ENCODE measurements at regions not wholly inside any gene's neighbourhood (a gene's known extent, or its start where the extent isn't known, plus 50 kb on each side); places are given as distances from the start of the nearest gene placed in this dataset.

DNA sequence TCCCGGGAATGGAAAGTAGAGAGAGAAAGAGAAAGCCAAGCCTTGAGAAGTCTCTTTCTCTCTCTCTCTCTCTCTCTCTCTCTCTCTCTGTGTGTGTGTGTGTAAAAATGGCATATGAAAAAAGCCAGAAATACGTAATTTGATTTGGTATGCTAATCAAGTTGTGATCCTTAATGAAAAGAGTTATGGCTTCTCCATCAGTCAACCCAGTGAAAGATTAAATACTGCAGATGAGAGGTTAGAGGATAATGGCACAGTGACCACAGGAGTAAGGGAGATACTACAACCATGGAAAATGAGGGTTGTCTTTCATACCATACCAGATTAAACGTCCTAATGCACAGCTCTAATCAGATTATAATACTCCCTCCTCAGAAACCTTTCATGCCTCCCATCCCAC lies 193.5 kb upstream of the SOX2 start:
- peaks cover 6% of the 10 kb centered on the region; the same call in 1 of the 2 replicates for H3F3A ChIP-seq (ENCODE audit: control insufficient read depth, insufficient read depth)
- H3K4me3 ChIP-seq (ENCODE audit: low read length): no peak overlapping the region
- H3K27ac ChIP-seq (ENCODE audit: low read depth, low read length): no peak overlapping the region
- H3K36me3 ChIP-seq (ENCODE audit: control insufficient read depth, low read length): peaks cover 4% of the 10 kb centered on the region; the same call in 1 of the 2 replicates
- no peaks in the 10 kb centered on the region for H4K20me1 ChIP-seq (ENCODE audit: control insufficient read depth, insufficient read depth, low read depth, low read length)
- H3K9me3 ChIP-seq (ENCODE audit: control insufficient read depth, insufficient read depth, low read length): no peaks in the 10 kb centered on the region
- H3K4me2 ChIP-seq (ENCODE audit: low read length): no peak overlapping the region
- H3K9me2 ChIP-seq (replicated peaks; ENCODE audit: control insufficient read depth, low read length): no peaks in the 10 kb centered on the region
- peaks cover 27% of the 10 kb centered on the region for H3K4me1 ChIP-seq (ENCODE audit: control insufficient read depth, low read length)
- no peaks in the 10 kb centered on the region for H3K27me3 ChIP-seq (ENCODE audit: control insufficient read depth, low read length)
- no peaks in the 10 kb centered on the region for H3K79me2 ChIP-seq (ENCODE audit: control insufficient read depth, low read length)
- TF ChIP-seq, protein P1, sequence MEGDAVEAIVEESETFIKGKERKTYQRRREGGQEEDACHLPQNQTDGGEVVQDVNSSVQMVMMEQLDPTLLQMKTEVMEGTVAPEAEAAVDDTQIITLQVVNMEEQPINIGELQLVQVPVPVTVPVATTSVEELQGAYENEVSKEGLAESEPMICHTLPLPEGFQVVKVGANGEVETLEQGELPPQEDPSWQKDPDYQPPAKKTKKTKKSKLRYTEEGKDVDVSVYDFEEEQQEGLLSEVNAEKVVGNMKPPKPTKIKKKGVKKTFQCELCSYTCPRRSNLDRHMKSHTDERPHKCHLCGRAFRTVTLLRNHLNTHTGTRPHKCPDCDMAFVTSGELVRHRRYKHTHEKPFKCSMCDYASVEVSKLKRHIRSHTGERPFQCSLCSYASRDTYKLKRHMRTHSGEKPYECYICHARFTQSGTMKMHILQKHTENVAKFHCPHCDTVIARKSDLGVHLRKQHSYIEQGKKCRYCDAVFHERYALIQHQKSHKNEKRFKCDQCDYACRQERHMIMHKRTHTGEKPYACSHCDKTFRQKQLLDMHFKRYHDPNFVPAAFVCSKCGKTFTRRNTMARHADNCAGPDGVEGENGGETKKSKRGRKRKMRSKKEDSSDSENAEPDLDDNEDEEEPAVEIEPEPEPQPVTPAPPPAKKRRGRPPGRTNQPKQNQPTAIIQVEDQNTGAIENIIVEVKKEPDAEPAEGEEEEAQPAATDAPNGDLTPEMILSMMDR (IDR thresholded peaks at IDR 0.05; ENCODE audit: low read depth, low read length, poor library complexity, severe bottlenecking): no peak
- TF ChIP-seq EZH2phosphoT487 (IDR thresholded peaks at IDR 0.05; ENCODE audit: borderline replicate concordance, low read length): no peak

GRCh38 chr3:181512787-181513186 lies 198.9 kb upstream of the SOX2 start:
- Histone ChIP-seq H3K4me3 (ENCODE audit: low read length) (no peak overlapping the region), H3K27me3 (ENCODE audit: control insufficient read depth, low read length) (no peaks in the 10 kb centered on the region), H3K9me2 (replicated peaks; ENCODE audit: control insufficient read depth, low read length) (no peaks in the 10 kb centered on the region), H3K79me2 (ENCODE audit: control insufficient read depth, low read length) (no peaks in the 10 kb centered on the region), H3K4me1 (ENCODE audit: control insufficient read depth, low read length) (peaks cover 36% of the 10 kb centered on the region), H3K4me2 (ENCODE audit: low read length) (no peak overlapping the region), H4K20me1 (ENCODE audit: control insufficient read depth, insufficient read depth, low read depth, low read length) (no peaks in the 10 kb centered on the region), H3F3A (ENCODE audit: control insufficient read depth, insufficient read depth) (peaks cover 6% of the 10 kb centered on the region; the same call in 1 of the 2 replicates), H3K36me3 (ENCODE audit: control insufficient read depth, low read length) (peaks cover 9% of the 10 kb centered on the region; the same call in 1 of the 2 replicates), H3K27ac (ENCODE audit: low read depth, low read length) (no peak overlapping the region), H3K9me3 (ENCODE audit: control insufficient read depth, insufficient read depth, low read length) (peaks cover 36% of the 10 kb centered on the region)
- TF ChIP-seq, protein P1 (IDR thresholded peaks at IDR 0.05; ENCODE audit: low read depth, low read length, poor library complexity, severe bottlenecking): no peak
- no peak for TF ChIP-seq EZH2phosphoT487 (IDR thresholded peaks at IDR 0.05; ENCODE audit: borderline replicate concordance, low read length)

GRCh38 chr3:181510500-181510899 lies 201.2 kb upstream of the SOX2 start:
- H3K4me2 ChIP-seq (ENCODE audit: low read length): no peak overlapping the region
- H3F3A ChIP-seq (ENCODE audit: control insufficient read depth, insufficient read depth): peaks cover 6% of the 10 kb centered on the region; the same call in 1 of the 2 replicates
- H3K27ac ChIP-seq (ENCODE audit: low read depth, low read length): no peak overlapping the region
- no peaks in the 10 kb centered on the region for H3K79me2 ChIP-seq (ENCODE audit: control insufficient read depth, low read length)
- H3K36me3 ChIP-seq (ENCODE audit: control insufficient read depth, low read length): peaks cover 4% of the 10 kb centered on the region; the same call in 1 of the 2 replicates
- peaks cover 40% of the 10 kb centered on the region for H3K4me1 ChIP-seq (ENCODE audit: control insufficient read depth, low read length)
- no peak overlapping the region for H3K4me3 ChIP-seq (ENCODE audit: low read length)
- peaks cover 36% of the 10 kb centered on the region for H3K9me3 ChIP-seq (ENCODE audit: control insufficient read depth, insufficient read depth, low read length)
- H3K9me2 ChIP-seq (replicated peaks; ENCODE audit: control insufficient read depth, low read length): no peaks in the 10 kb centered on the region
- no peaks in the 10 kb centered on the region for H4K20me1 ChIP-seq (ENCODE audit: control insufficient read depth, insufficient read depth, low read depth, low read length)
- no peaks in the 10 kb centered on the region for H3K27me3 ChIP-seq (ENCODE audit: control insufficient read depth, low read length)
- TF ChIP-seq, protein P1 (IDR thresholded peaks at IDR 0.05; ENCODE audit: low read depth, low read length, poor library complexity, severe bottlenecking): no peak
